HG02981 (cell line): ENCODE measurements at regions not wholly inside any gene's neighbourhood (a gene's known extent, or its start where the extent isn't known, plus 50 kb on each side); places are given as distances from the start of the nearest gene placed in this dataset.

Experiments
- ATAC-seq: cut with Tn5 transposase; IDR thresholded peaks from one replicate; pipeline ENCODE4 v1.9.1; 2021; ENCODE audit warnings: mild to moderate bottlenecking, moderate library complexity; ENCODE audit not compliant: unreplicated experiment

DNA sequence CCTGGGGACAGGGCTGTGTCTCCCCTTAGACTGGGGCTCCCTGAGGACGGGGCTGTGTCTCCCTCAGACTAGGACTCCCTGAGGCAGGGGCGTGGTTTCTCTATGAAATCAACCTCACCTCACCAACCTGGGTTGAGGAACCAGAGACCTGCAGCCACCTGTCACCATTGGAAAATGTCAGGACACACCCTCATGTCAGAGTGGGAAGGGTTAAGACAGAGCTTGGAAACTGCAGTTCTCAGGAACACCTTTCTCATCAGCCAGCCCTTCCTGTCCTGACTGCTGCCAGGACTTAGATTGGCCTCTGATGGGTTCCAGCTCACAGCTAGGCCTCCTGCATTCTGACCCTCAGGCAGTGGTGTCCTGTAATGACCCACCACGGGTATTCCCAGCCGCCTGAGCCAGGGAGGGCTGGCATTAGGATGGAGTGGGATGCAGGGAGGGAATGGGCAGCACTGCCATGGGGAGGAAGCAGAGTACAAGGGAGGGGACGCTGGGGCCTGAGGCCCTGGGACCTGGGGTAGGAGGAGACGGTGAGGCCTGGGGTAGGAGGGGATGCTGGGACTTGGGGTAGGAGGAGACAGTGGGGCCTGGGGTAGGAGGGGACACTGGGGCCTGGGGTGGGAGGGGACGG, 76.3 kb downstream of the MRPL14 start:
- no peak for ATAC-seq

- no peak for ATAC-seq
These were observed 77.0 kb downstream of the MRPL14 start for GRCh38 chr6:44049989-44050871.

DNA sequence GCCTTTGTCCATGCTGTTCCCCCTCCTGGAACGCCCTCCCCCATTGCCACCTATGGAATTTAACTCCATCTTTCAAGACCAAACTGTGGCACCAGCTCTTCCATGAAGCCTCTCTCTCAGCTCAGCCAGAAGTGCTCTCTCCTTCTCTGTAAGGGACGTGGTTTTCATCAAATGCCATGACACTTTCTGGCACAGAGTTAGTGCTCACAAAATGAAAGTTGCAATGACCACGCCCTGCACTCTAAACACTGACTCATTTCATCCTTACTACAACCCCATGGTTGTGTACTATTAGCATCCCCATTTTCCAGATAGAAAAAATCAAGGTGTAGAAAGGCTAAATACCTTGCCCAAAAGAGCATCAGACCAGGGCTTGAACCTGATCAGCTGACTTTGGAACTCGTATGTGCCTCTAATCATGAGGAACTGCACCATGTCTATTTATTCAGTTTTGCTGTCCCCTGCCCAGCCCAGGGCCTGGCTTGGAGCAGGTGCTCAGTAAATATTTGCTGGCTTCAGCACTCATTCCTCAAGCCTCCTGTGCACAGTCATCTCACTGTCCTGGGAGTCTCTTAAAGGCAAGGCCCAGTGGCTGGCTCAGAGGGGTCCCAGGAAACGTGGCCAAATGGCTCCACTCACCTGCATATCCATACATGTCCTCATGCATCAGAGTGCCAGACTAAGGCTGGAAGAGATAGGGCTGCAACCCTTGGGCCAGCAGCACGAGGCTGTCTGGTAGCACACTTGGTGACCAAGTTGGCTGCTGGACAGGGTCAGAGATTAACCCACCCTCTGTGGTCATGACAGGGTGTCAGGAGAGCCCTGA, 77.9 kb downstream of the MRPL14 start:
- no peak for ATAC-seq

GRCh38 chr6:44048277-44048676, 79.0 kb downstream of the MRPL14 start:
- no peak for ATAC-seq

DNA sequence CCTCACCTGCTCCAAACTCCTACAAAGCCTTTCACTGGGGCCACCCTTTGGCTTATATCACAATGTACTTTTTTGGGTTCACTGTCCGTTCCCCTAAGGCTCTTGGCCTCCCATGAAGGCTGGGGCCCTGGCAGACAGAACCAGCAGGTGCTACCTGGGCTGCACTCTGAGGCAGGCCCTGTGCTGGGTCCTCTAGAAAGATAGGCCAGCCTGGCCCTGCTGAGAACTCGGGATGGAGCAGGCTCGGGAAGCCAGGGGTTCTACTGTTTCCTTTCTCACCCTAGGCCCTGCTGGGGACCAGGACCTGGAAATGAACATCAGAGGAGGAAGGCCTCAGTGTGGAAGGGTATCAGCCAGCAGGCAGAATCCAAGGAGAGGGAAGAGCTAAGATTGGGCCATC, 79.5 kb downstream of the MRPL14 start:
- no peak for ATAC-seq

GRCh38 chr6:44047179-44047546, 80.1 kb downstream of the MRPL14 start:
- no peak for ATAC-seq

GRCh38 chr6:44046516-44047178, 80.6 kb downstream of the MRPL14 start:
- no peak for ATAC-seq

- ATAC-seq: no peak
These were observed 81.6 kb downstream of the MRPL14 start for GRCh38 chr6:44045672-44046015.

GRCh38 chr6:44044940-44045671, 82.1 kb downstream of the MRPL14 start:
- ATAC-seq: no peak

- no peak for ATAC-seq
These were observed 83.1 kb downstream of the MRPL14 start for GRCh38 chr6:44044154-44044539.

DNA sequence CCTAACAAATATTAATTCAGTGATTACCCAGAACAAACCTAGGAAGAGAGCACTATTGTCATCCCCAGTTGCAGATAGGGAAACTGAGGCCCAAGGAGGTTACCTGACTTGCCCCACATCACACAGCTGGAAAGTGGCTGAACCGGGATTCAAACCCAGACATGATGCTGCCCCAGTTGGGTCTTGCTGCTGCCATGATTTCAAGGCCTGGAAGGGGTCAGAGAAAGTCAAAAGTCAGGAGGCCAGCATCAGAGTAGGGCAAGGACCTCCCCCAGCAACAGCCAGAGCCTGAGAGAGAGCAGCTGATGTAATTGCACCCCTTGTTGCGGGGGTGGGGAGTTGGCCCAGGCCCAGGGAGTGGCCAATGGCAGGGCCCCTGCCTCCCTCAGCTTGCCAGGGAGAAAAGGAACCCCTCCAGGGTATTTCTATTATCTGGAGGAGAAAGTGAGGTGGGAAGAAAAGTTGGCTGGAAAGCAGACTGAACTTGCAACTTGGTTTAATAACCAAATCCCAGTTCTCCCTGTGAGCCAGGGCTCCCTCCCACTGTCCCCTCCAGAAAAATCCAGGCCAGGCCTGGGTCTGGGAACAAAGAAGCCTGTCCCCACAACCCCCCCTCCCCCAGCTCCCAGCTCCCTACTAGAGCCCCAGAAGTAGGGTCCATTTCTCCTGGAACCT, 83.6 kb downstream of the MRPL14 start:
- ATAC-seq: no peak

GRCh38 chr6:44042989-44043478, 84.2 kb downstream of the MRPL14 start:
- ATAC-seq: no peak

GRCh38 chr6:44042261-44042988, 84.8 kb downstream of the MRPL14 start:
- no peak for ATAC-seq

- no peak for ATAC-seq
These were observed 85.6 kb downstream of the MRPL14 start for GRCh38 chr6:44041461-44042260.

DNA sequence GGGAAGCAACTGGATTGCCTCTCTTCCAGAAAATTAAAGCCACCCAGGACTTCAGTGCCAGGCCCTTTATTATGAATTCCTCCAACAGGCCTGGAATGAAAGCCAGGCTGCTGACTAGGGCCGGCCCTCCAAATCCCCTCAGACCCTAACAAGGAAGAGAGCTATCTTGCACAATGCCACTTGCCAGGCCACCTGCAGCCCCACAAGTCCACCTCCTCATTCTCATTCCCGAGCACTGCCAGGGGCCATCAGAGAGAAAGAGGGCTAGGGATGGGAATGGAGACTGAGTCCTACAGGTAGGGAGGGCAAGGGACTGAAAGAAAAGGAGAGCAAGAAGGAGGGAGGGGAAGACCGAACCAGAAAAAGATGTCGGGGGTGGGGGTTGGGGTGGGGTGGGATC, 86.5 kb downstream of the MRPL14 start:
- no peak for ATAC-seq

- ATAC-seq: no peak
These were observed 87.4 kb downstream of the MRPL14 start for GRCh38 chr6:44039839-44040350.

DNA sequence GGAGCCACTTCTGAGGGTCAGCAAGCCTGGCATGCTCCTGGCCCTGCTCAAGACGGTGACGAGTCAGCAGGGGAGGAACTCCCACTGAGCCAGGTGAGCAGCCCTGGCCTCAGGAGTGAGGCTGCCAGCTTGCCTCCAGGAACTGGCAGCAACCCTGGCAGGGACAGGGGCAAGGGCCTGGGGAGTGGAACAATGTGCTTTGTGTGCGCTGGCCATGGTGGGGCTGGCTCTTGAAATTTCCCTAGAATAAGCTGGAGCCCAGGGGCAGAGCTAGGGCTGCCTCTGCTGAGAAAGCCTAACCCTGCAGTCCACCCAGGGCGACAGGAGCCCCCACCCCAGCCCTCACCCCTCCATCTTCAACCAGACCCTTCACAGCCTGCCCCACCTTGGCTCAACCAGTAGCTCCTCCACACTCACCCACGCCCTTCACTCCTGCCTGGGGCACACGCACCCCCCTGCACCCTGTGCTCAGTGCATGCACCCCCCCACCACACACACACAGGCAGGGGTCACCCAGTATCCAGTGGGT, 88.0 kb downstream of the MRPL14 start:
- no peak for ATAC-seq

GRCh38 chr6:44038543-44039065, 88.6 kb downstream of the MRPL14 start:
- no peak for ATAC-seq
